WI38 (cell line): ENCODE measurements at regions not wholly inside any gene's neighbourhood (a gene's known extent, or its start where the extent isn't known, plus 50 kb on each side); places are given as distances from the start of the nearest gene placed in this dataset.
"Not testable (repeated sequence)": the region's sequence is repeated elsewhere in the genome, so short reads cannot be mapped to it uniquely, and the experiment has no call there.

Source experiments
- H3K4me3 ChIP-seq: 2 replicates; pipeline ENCODE4 v1.5.1; 2011; ENCODE audit warnings: low read depth, mild to moderate bottlenecking, control low read depth, low read length
- CTCF ChIP-seq: IDR thresholded peaks from 2 replicates; pipeline ENCODE4 v1.5.1; 2012; ENCODE audit warnings: low read depth, mild to moderate bottlenecking, control low read depth, low read length

- no peak overlapping the region for H3K4me3 ChIP-seq
- TF ChIP-seq CTCF: no peak
These were observed 108.7 kb downstream of the SUCLA2 start for GRCh38 chr13:47892374-47892773.

- H3K4me3 ChIP-seq: no peak overlapping the region
- TF ChIP-seq CTCF: no peak
These were observed 110.8 kb downstream of the SUCLA2 start for GRCh38 chr13:47890146-47890814.

- no peak overlapping the region for H3K4me3 ChIP-seq
- no peak for TF ChIP-seq CTCF
These were observed 114.8 kb downstream of the SUCLA2 start for GRCh38 chr13:47886314-47886713.

- no peak for TF ChIP-seq CTCF
- no peak overlapping the region for H3K4me3 ChIP-seq
These were observed 125.9 kb downstream of the SUCLA2 start for GRCh38 chr13:47875201-47875600.

GRCh38 chr13:47873987-47874386 is 127.1 kb downstream of the SUCLA2 start:
- not testable (repeated sequence) for H3K4me3 ChIP-seq

- not testable (repeated sequence) for H3K4me3 ChIP-seq
These were observed 127.8 kb downstream of the SUCLA2 start for GRCh38 chr13:47873319-47873718.

GRCh38 chr13:47869776-47870175 is 131.3 kb downstream of the SUCLA2 start:
- H3K4me3 ChIP-seq: no peak overlapping the region
- TF ChIP-seq CTCF: no peak

GRCh38 chr13:47865883-47866282 is 135.2 kb downstream of the SUCLA2 start:
- no peak overlapping the region for H3K4me3 ChIP-seq
- TF ChIP-seq CTCF: no peak

- no peak overlapping the region for H3K4me3 ChIP-seq
- TF ChIP-seq CTCF: no peak
These were observed 138.2 kb downstream of the SUCLA2 start for GRCh38 chr13:47862841-47863240.
